Lung (tissue), 11 donors: ENCODE measurements at regions not wholly inside any gene's neighbourhood (a gene's known extent, or its start where the extent isn't known, plus 50 kb on each side); places are given as distances from the start of the nearest gene placed in this dataset.

Experiments
- ATAC-seq: fragments of 200-7000 bp; cut with Tn5 transposase; one replicate; pipeline ENCODE4 v1.9.1; 2020; ENCODE audit warnings: moderate number of reproducible peaks; ENCODE audit not compliant: insufficient read depth, low FRiP score
- DNase-seq, 3 donors: peaks; one replicate each; pipeline ENCODE4 v3.0.0-alpha.2; 2013 to 2017
- H3K27ac ChIP-seq, 2 donors: one replicate each; pipeline ENCODE4 v1.5.1; 2013; ENCODE audit warnings: mild to moderate bottlenecking in 2 of 2, moderate library complexity in 2 of 2, control low read depth in 1 of 2, inconsistent platforms in 1 of 2, low read depth in 1 of 2, low read length in 1 of 2
- H3K27me3 ChIP-seq, 3 donors: one replicate each; pipeline ENCODE4 v1.5.1; 2013; ENCODE audit warnings: low read length in 2 of 3; ENCODE audit not compliant: control insufficient read depth in 3 of 3, insufficient read depth in 3 of 3
- H3K36me3 ChIP-seq, 4 donors: one replicate each; pipeline ENCODE4 v1.5.1; 2013; ENCODE audit warnings: low read length in 4 of 4, mild to moderate bottlenecking in 1 of 4, moderate library complexity in 1 of 4; ENCODE audit not compliant: control insufficient read depth in 4 of 4, insufficient read depth in 4 of 4
- H3K4me1 ChIP-seq, 5 donors: one replicate each; pipeline ENCODE4 v1.5.1; 2013; ENCODE audit warnings: low read length in 5 of 5, mild to moderate bottlenecking in 2 of 5, moderate library complexity in 1 of 5; ENCODE audit not compliant: control insufficient read depth in 5 of 5, insufficient read depth in 5 of 5
- H3K4me3 ChIP-seq: one replicate; pipeline ENCODE4 v1.5.1; 2013; ENCODE audit warnings: mild to moderate bottlenecking, control low read depth, moderate library complexity
- H3K9ac ChIP-seq, 2 donors: one replicate each; pipeline ENCODE4 v1.5.1; 2013; ENCODE audit warnings: low read length in 2 of 2, control low read depth in 1 of 2; ENCODE audit not compliant: insufficient read depth in 1 of 2
- H3K9me3 ChIP-seq, 4 donors: one replicate each; pipeline ENCODE4 v1.5.1; 2013; ENCODE audit warnings: low read length in 3 of 4, mild to moderate bottlenecking in 1 of 4, moderate library complexity in 1 of 4; ENCODE audit not compliant: control insufficient read depth in 4 of 4, insufficient read depth in 3 of 4
- WGBS, 2 donors: extraction: QIAGEN DNeasy Blood & Tissue Kit; methylation state at CpG; one replicate each; pipeline ENCODE4 v1.1.7; 2013; 5-methylcytosine and 5-hydroxymethylcytosine counted together
- TF ChIP-seq, protein P1 (sequence below): IDR thresholded peaks from 2 replicates; pipeline ENCODE4 v1.5.1; 2012; ENCODE audit warnings: mild to moderate bottlenecking; ENCODE audit errors: control extremely low read depth, extremely low read depth
- donor health status: control.
- donor health status: control.
- donor health status: Bipolar disorder and iron deficiency.
- donor health status: healthy.
- donor health status: DM: yes; HTN: yes; CAD: no.

DNA sequence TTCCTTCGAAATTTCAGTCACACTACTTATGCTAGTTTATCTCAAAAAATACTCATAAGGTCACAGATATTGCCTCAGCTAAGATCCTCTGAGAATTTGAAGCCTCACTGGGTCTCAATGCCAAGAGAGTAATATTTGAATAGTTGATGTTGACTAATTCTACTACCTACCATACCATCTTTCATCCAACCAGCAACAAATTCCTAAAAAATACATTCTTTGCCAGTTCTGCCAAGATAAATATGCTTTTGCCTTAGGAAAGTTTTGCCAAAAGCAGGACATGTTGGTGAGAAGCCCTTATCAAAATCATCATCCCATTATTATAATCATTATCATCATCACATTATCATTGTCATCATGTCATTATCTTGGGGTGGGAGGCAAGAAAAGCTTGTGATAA is 544.6 kb upstream of the ZEB2 start:
- Histone ChIP-seq H3K9me3 (peaks cover 0 to under 1% (median 0%) of the 10 kb centered on the region in 4 donors), H3K27ac (no peak overlapping the region), H3K27me3 (no peaks in the 10 kb centered on the region), H3K9ac (no peak overlapping the region), H3K4me1 (peaks cover 0 to 35% (median 0%) of the 10 kb centered on the region in 5 donors), H3K36me3 (no peaks in the 10 kb centered on the region), H3K4me3 (no peak overlapping the region)
- DNase-seq: peak in 2 of 3 donors; percentile 62 to 71
- WGBS, 2 donors: 50 to 77% methylated on average over 1 of the region's 1 CpG
- TF ChIP-seq, protein P1, sequence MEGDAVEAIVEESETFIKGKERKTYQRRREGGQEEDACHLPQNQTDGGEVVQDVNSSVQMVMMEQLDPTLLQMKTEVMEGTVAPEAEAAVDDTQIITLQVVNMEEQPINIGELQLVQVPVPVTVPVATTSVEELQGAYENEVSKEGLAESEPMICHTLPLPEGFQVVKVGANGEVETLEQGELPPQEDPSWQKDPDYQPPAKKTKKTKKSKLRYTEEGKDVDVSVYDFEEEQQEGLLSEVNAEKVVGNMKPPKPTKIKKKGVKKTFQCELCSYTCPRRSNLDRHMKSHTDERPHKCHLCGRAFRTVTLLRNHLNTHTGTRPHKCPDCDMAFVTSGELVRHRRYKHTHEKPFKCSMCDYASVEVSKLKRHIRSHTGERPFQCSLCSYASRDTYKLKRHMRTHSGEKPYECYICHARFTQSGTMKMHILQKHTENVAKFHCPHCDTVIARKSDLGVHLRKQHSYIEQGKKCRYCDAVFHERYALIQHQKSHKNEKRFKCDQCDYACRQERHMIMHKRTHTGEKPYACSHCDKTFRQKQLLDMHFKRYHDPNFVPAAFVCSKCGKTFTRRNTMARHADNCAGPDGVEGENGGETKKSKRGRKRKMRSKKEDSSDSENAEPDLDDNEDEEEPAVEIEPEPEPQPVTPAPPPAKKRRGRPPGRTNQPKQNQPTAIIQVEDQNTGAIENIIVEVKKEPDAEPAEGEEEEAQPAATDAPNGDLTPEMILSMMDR: no peak
- ATAC-seq: no peak

DNA sequence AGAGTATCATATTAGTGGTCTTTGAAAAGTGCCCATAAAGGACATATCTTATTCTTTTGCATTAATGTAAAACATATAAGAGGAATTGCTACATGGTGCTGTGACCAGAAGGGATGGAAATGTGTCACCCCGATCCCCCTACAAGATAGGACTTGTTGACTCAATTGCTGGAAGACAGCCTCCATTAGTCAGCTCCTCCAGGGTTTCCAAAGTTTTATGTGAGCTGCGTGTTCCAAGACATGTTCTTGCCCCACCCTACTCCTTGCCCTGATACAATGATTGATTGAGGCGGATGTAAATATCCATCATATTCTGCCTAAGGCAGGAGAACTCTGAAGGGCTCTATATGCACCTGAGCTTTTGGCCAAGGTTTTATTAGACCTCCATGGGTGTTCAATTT is 541.0 kb upstream of the ZEB2 start:
- H3K9me3 ChIP-seq: no peaks in the 10 kb centered on the region
- TF ChIP-seq, protein P1: no peak
- ATAC-seq (no peak), DNase-seq (no peak)
- 94% methylated on average over 3 of the region's 3 CpGs for WGBS, 2 donors
- H3K9ac ChIP-seq: no peak overlapping the region
- no peak overlapping the region for H3K27ac ChIP-seq
- no peak overlapping the region for H3K4me3 ChIP-seq
- no peaks in the 10 kb centered on the region for H3K27me3 ChIP-seq
- H3K4me1 ChIP-seq: peaks cover 0 to 22% (median 0%) of the 10 kb centered on the region in 5 donors
- no peaks in the 10 kb centered on the region for H3K36me3 ChIP-seq

DNA sequence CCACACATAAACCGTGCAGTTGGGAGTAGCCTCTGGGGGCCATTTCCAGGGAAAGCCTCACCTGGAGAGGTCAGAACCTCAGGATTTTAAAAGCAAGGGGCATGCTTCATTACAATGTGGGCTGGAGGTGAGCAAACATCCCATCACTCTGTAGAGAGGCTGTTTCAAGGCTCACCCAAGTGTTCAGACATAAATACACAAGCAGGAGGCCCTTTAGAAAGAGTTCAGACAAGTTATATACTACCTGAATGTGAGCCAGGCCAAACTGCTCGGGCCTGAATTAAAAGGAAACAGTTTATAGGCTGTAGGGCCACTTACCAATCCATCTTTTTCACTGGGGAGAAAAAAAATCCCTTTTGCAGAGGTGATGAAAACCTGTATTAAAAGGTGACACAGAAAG is 540.0 kb upstream of the ZEB2 start:
- Histone ChIP-seq H3K4me1 (peaks cover 0 to 12% (median 0%) of the 10 kb centered on the region in 5 donors), H3K27ac (no peak overlapping the region), H3K9ac (no peak overlapping the region), H3K9me3 (no peaks in the 10 kb centered on the region), H3K27me3 (no peaks in the 10 kb centered on the region), H3K36me3 (no peaks in the 10 kb centered on the region), H3K4me3 (no peak overlapping the region)
- no peak for ATAC-seq
- WGBS, 2 donors: 72 to 87% methylated on average over 2 of the region's 2 CpGs
- TF ChIP-seq, protein P1: no peak
- no peak for DNase-seq

DNA sequence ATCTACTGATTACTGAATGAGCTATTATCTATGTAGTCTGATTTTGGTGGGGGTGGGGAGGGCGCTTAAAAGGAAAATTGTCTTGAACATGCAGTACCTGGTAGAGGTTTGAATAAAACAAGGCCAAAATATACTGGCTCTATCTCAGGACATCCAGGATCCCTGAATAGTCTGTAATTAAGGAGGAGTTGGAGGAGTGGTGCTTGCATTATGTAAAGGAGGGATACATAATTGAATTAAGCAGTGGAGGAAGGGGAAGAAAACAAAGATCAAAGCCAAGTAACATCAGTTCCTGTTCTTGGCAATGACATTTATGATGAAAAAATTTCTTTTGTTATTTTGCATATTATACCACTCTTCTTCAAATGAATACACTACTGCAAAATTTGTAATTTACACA is 539.4 kb upstream of the ZEB2 start:
- no peak for DNase-seq
- Histone ChIP-seq H3K27me3 (no peaks in the 10 kb centered on the region), H3K36me3 (no peaks in the 10 kb centered on the region), H3K9ac (no peak overlapping the region), H3K4me3 (no peak overlapping the region), H3K9me3 (no peaks in the 10 kb centered on the region), H3K4me1 (peaks cover 0 to 6% (median 0%) of the 10 kb centered on the region in 5 donors), H3K27ac (no peak overlapping the region)
- WGBS, 2 donors: 92 to 99% methylated on average over 1 of the region's 1 CpG
- TF ChIP-seq, protein P1: no peak
- no peak for ATAC-seq
